ENCODE measurements at regions not wholly inside any gene's neighbourhood (a gene's known extent, or its start where the extent isn't known, plus 50 kb on each side); places are given as distances from the start of the nearest gene placed in this dataset.

DNA sequence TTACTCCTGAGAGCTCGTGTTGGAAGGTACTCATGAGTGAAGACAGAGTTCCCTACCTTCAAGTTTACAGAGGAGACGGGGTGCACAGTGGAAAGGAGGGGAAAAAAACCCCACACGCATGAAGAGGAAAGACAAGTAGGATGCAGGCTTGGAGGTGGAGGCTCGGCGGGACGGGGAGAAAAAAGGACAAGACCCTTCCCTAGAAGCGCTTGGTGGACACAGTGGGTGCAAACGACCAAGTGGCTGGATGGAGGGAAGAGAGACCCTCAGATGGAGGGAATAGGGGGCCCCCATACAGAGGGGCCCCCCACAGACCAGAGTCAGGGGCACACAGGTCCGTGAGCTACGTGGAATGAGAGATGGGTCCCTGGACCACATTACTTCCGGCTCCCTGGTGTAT is 380.1 kb downstream of the SHANK2 start:
- DNase-seq (ENCODE audit: low read depth in 4 of 6, low spot score in 6 of 6): no peak
- H3K4me3 ChIP-seq (ENCODE audit: low read depth, low read length): no peak overlapping the region
- no peaks in the 10 kb centered on the region for H3K9me3 ChIP-seq (ENCODE audit: control insufficient read depth, insufficient read depth, low read length)
- 93% methylated on average over 9 of the region's 11 CpGs for whole genome bisulfite sequencing (ENCODE audit: insufficient coverage)
- no peaks in the 10 kb centered on the region for H3K27me3 ChIP-seq (ENCODE audit: control insufficient read depth, insufficient read depth, low read length)
- no peak overlapping the region for H3K27ac ChIP-seq (ENCODE audit: low read depth, low read length)
- H3K4me1 ChIP-seq (ENCODE audit: control insufficient read depth, insufficient read depth, low read length): peaks cover 21% of the 10 kb centered on the region
- H3K36me3 ChIP-seq (ENCODE audit: control insufficient read depth, insufficient read depth, low read length): no peaks in the 10 kb centered on the region

DNA sequence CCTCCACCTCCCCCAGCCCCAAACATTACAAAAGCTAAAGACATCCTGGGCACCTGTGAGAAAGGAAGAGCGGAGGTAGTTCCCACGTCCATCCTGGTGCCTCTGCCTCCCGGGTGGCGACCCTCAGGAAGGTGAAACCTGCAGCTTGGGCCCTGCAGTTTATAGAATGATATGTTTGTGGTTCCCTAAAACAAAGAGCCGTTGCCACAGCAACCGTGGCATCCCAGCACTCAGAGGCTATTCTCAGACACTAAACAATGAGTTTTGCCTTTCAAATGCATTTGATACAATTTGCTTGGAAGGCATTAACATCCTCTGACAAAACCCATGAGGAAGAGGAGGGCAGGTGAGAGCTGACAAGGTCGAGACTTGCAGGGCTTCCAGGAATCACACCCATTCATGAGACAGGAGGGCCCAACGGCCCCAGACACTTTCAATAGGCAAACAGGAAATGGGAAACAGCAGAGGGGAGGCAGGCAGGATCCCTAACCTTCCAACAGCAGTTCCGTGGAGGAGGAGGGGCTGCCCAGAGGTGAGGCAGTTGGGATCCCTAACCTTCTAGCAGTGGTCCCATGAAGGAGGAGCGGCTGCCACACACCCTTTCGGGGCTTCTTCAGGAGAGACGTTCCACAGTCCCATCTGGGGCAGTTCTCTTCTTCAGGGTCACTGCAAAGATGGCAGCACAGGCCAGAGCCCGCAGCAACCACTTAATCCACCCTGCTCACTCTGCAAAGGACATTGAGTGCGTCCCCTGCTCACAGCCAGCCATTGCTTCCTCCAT is 379.2 kb downstream of the SHANK2 start:
- Histone ChIP-seq H3K27ac (ENCODE audit: low read depth, low read length) (no peak overlapping the region), H3K4me3 (ENCODE audit: low read depth, low read length) (no peak overlapping the region), H3K9me3 (ENCODE audit: control insufficient read depth, insufficient read depth, low read length) (no peaks in the 10 kb centered on the region), H3K4me1 (ENCODE audit: control insufficient read depth, insufficient read depth, low read length) (peaks cover 20% of the 10 kb centered on the region), H3K36me3 (ENCODE audit: control insufficient read depth, insufficient read depth, low read length) (no peaks in the 10 kb centered on the region), H3K27me3 (ENCODE audit: control insufficient read depth, insufficient read depth, low read length) (no peaks in the 10 kb centered on the region)
- WGBS (ENCODE audit: insufficient coverage): 49% methylated on average over 11 of the region's 14 CpGs
- DNase-seq (ENCODE audit: low read depth in 4 of 6, low spot score in 6 of 6): peak in 2 of 6 donors; percentile 77 to 88

GRCh38 chr11:70873736-70874412 is 378.5 kb downstream of the SHANK2 start:
- peak in 1 of 6 donors; percentile 45 for DNase-seq (ENCODE audit: low read depth in 4 of 6, low spot score in 6 of 6)
- Histone ChIP-seq H3K27ac (ENCODE audit: low read depth, low read length) (no peak overlapping the region), H3K9me3 (ENCODE audit: control insufficient read depth, insufficient read depth, low read length) (no peaks in the 10 kb centered on the region), H3K36me3 (ENCODE audit: control insufficient read depth, insufficient read depth, low read length) (no peaks in the 10 kb centered on the region), H3K4me3 (ENCODE audit: low read depth, low read length) (no peak overlapping the region), H3K4me1 (ENCODE audit: control insufficient read depth, insufficient read depth, low read length) (peaks cover 18% of the 10 kb centered on the region), H3K27me3 (ENCODE audit: control insufficient read depth, insufficient read depth, low read length) (no peaks in the 10 kb centered on the region)
- 56% methylated on average over 4 of the region's 6 CpGs for whole genome bisulfite sequencing (ENCODE audit: insufficient coverage)

- DNase-seq (ENCODE audit: low read depth in 4 of 6, low spot score in 6 of 6): no peak
- WGBS (ENCODE audit: insufficient coverage): 53% methylated on average over 6 of the region's 7 CpGs
- H3K4me3 ChIP-seq (ENCODE audit: low read depth, low read length): no peak overlapping the region
- H3K36me3 ChIP-seq (ENCODE audit: control insufficient read depth, insufficient read depth, low read length): no peaks in the 10 kb centered on the region
- no peaks in the 10 kb centered on the region for H3K9me3 ChIP-seq (ENCODE audit: control insufficient read depth, insufficient read depth, low read length)
- peaks cover 21% of the 10 kb centered on the region for H3K4me1 ChIP-seq (ENCODE audit: control insufficient read depth, insufficient read depth, low read length)
- H3K27me3 ChIP-seq (ENCODE audit: control insufficient read depth, insufficient read depth, low read length): no peaks in the 10 kb centered on the region
- H3K27ac ChIP-seq (ENCODE audit: low read depth, low read length): no peak overlapping the region
These were observed 375.7 kb downstream of the SHANK2 start for GRCh38 chr11:70876685-70877084.

DNA sequence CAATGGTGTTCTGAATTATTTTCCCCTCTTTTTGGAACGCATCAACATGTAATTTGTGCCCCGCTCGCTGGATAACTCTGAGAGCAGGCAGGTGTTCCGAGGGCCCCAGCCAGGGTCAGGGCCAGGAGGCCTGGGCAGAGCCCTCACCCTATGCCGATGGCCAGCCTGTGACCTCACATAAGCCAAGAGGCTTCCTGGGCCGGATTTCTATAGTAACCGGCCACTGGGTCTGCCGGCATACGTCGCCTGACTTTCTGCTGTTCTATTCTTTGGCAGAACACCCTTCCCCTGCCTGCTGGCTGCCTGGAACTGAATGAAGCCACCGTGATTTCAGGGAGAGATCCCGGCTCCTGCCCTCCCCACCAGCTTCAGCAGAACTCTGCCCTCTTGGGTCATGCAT is 375.2 kb downstream of the SHANK2 start:
- 74% methylated on average over 12 of the region's 12 CpGs for WGBS (ENCODE audit: insufficient coverage)
- H3K4me1 ChIP-seq (ENCODE audit: control insufficient read depth, insufficient read depth, low read length): peaks cover 21% of the 10 kb centered on the region
- H3K9me3 ChIP-seq (ENCODE audit: control insufficient read depth, insufficient read depth, low read length): no peaks in the 10 kb centered on the region
- DNase-seq (ENCODE audit: low read depth in 4 of 6, low spot score in 6 of 6): no peak
- H3K4me3 ChIP-seq (ENCODE audit: low read depth, low read length): no peak overlapping the region
- no peak overlapping the region for H3K27ac ChIP-seq (ENCODE audit: low read depth, low read length)
- no peaks in the 10 kb centered on the region for H3K36me3 ChIP-seq (ENCODE audit: control insufficient read depth, insufficient read depth, low read length)
- H3K27me3 ChIP-seq (ENCODE audit: control insufficient read depth, insufficient read depth, low read length): no peaks in the 10 kb centered on the region

- Histone ChIP-seq H3K4me1 (ENCODE audit: control insufficient read depth, insufficient read depth, low read length) (peaks cover 10% of the 10 kb centered on the region), H3K9me3 (ENCODE audit: control insufficient read depth, insufficient read depth, low read length) (no peaks in the 10 kb centered on the region), H3K4me3 (ENCODE audit: low read depth, low read length) (no peak overlapping the region), H3K27ac (ENCODE audit: low read depth, low read length) (no peak overlapping the region), H3K36me3 (ENCODE audit: control insufficient read depth, insufficient read depth, low read length) (no peaks in the 10 kb centered on the region), H3K27me3 (ENCODE audit: control insufficient read depth, insufficient read depth, low read length) (no peaks in the 10 kb centered on the region)
- WGBS (ENCODE audit: insufficient coverage): 84% methylated on average over 4 of the region's 7 CpGs
- DNase-seq (ENCODE audit: low read depth in 4 of 6, low spot score in 6 of 6): no peak
These were observed 374.0 kb downstream of the SHANK2 start for GRCh38 chr11:70878366-70878765.

DNA sequence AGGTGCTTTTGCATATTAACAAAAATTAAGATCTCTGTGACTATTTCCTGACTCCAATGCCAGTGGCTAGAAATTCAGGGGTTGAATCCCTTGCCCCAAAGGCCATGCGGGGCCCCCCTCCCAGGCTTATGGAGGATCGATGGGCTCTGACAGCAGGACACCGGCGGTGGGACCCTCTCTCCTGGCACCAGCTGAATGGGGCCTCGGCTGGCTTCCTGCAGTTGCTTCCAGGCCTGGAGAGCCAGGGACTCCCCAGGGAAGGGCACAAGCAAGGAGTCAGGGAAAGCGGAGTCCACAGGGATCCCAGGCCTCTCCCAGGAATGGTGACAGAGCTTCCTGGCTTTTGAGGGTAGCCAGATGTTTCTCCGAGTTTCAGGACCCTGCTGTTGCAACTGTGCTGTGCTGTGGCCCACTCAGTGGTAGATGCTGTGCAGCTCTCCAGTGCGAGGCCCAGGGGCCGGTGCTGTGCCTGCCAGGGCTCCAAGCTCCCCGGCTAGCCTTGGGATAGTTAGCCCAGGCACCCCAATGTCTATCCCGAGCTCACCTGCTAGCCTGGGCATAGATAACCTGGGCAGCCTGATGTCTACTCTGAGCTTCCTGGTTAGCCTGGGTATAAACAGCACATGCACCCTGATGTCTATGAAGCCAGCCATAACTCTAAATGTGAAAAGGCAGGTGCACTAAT is 372.6 kb downstream of the SHANK2 start:
- 79% methylated on average over 11 of the region's 11 CpGs for WGBS (ENCODE audit: insufficient coverage)
- H3K36me3 ChIP-seq (ENCODE audit: control insufficient read depth, insufficient read depth, low read length): no peaks in the 10 kb centered on the region
- no peak for DNase-seq (ENCODE audit: low read depth in 4 of 6, low spot score in 6 of 6)

GRCh38 chr11:70880416-70880815 is 372.0 kb downstream of the SHANK2 start:
- WGBS (ENCODE audit: insufficient coverage): 94% methylated on average over 5 of the region's 5 CpGs
- no peaks in the 10 kb centered on the region for H3K36me3 ChIP-seq (ENCODE audit: control insufficient read depth, insufficient read depth, low read length)
- H3K27me3 ChIP-seq (ENCODE audit: control insufficient read depth, insufficient read depth, low read length): no peaks in the 10 kb centered on the region
- no peak overlapping the region for H3K27ac ChIP-seq (ENCODE audit: low read depth, low read length)
- no peak overlapping the region for H3K4me3 ChIP-seq (ENCODE audit: low read depth, low read length)
- peaks cover 22% of the 10 kb centered on the region for H3K4me1 ChIP-seq (ENCODE audit: control insufficient read depth, insufficient read depth, low read length)
- no peak for DNase-seq (ENCODE audit: low read depth in 4 of 6, low spot score in 6 of 6)
- no peaks in the 10 kb centered on the region for H3K9me3 ChIP-seq (ENCODE audit: control insufficient read depth, insufficient read depth, low read length)

More for the DNA sequence above, 372.6 kb downstream of the SHANK2 start:
- Histone ChIP-seq H3K27ac (ENCODE audit: low read depth, low read length) (no peak overlapping the region), H3K9me3 (ENCODE audit: control insufficient read depth, insufficient read depth, low read length) (no peaks in the 10 kb centered on the region), H3K4me3 (ENCODE audit: low read depth, low read length) (no peak overlapping the region), H3K27me3 (ENCODE audit: control insufficient read depth, insufficient read depth, low read length) (no peaks in the 10 kb centered on the region), H3K4me1 (ENCODE audit: control insufficient read depth, insufficient read depth, low read length) (peaks cover 17% of the 10 kb centered on the region)

GRCh38 chr11:70881948-70882715 is 370.2 kb downstream of the SHANK2 start:
- Histone ChIP-seq H3K4me1 (ENCODE audit: control insufficient read depth, insufficient read depth, low read length) (peaks cover 29% of the 10 kb centered on the region), H3K36me3 (ENCODE audit: control insufficient read depth, insufficient read depth, low read length) (no peaks in the 10 kb centered on the region), H3K9me3 (ENCODE audit: control insufficient read depth, insufficient read depth, low read length) (no peaks in the 10 kb centered on the region), H3K4me3 (ENCODE audit: low read depth, low read length) (no peak overlapping the region), H3K27ac (ENCODE audit: low read depth, low read length) (no peak overlapping the region), H3K27me3 (ENCODE audit: control insufficient read depth, insufficient read depth, low read length) (peaks cover 2% of the 10 kb centered on the region)
- WGBS (ENCODE audit: insufficient coverage): 78% methylated on average over 8 of the region's 8 CpGs
- DNase-seq (ENCODE audit: low read depth in 4 of 6, low spot score in 6 of 6): no peak
